GM18511 (cell line): ENCODE measurements at regions not wholly inside any gene's neighbourhood (a gene's known extent, or its start where the extent isn't known, plus 50 kb on each side); places are given as distances from the start of the nearest gene placed in this dataset.

Experiments used
- ATAC-seq: cut with Tn5 transposase; IDR thresholded peaks from one replicate; pipeline ENCODE4 v1.9.1; 2021; ENCODE audit warnings: mild to moderate bottlenecking, moderate library complexity; ENCODE audit not compliant: unreplicated experiment

GRCh38 chr2:203789618-203790017 lies 78.0 kb upstream of the CTLA4 start:
- no peak for ATAC-seq

- ATAC-seq, result no peak
These were observed 77.3 kb upstream of the CTLA4 start for GRCh38 chr2:203790134-203790852.

- ATAC-seq, result no peak
These were observed 71.1 kb upstream of the CTLA4 start for GRCh38 chr2:203796248-203797010.

GRCh38 chr2:203797276-203797675 lies 70.3 kb upstream of the CTLA4 start:
- no peak for ATAC-seq

GRCh38 chr2:203797712-203798111 lies 69.9 kb upstream of the CTLA4 start:
- ATAC-seq, result no peak

GRCh38 chr2:203798296-203799087 lies 69.1 kb upstream of the CTLA4 start:
- ATAC-seq, result no peak

GRCh38 chr2:203799908-203800307 lies 67.7 kb upstream of the CTLA4 start:
- ATAC-seq, result peak; percentile 88

GRCh38 chr2:203800783-203801182 lies 66.8 kb upstream of the CTLA4 start:
- ATAC-seq, result no peak

- ATAC-seq, result no peak
These were observed 65.1 kb upstream of the CTLA4 start for GRCh38 chr2:203802342-203803052.

GRCh38 chr2:203803053-203803429 lies 64.5 kb upstream of the CTLA4 start:
- ATAC-seq, result no peak

GRCh38 chr2:203804070-203804469 lies 63.5 kb upstream of the CTLA4 start:
- ATAC-seq, result no peak

- no peak for ATAC-seq
These were observed 62.6 kb upstream of the CTLA4 start for GRCh38 chr2:203804764-203805485.

GRCh38 chr2:203805486-203805838 lies 62.1 kb upstream of the CTLA4 start:
- ATAC-seq, result no peak

GRCh38 chr2:203806761-203807160 lies 60.8 kb upstream of the CTLA4 start:
- ATAC-seq, result no peak

- ATAC-seq, result no peak
These were observed 59.4 kb upstream of the CTLA4 start for GRCh38 chr2:203808046-203808750.

- ATAC-seq, result no peak
These were observed 58.5 kb upstream of the CTLA4 start for GRCh38 chr2:203809084-203809521.

- no peak for ATAC-seq
These were observed 57.5 kb upstream of the CTLA4 start for GRCh38 chr2:203809991-203810510.

- ATAC-seq, result peak; percentile 89
These were observed 55.9 kb upstream of the CTLA4 start for GRCh38 chr2:203811491-203812221.
